NCI-H1417 treated with DMSO at 0.1 percent for 48 hours (cell line): ENCODE measurements at regions not wholly inside any gene's neighbourhood (a gene's known extent, or its start where the extent isn't known, plus 50 kb on each side); places are given as distances from the start of the nearest gene placed in this dataset.
A peak's percentile ranks its signal among the peaks of the same experiment; 100 is the strongest.

Experiments used
- DNase-seq: peaks from one replicate; lab custom pipeline; 2025; lab: John Stamatoyannopoulos, UW

GRCh38 chr17:72025113-72025512, 95.7 kb upstream of the SOX9 start:
- DNase-seq: no peak

GRCh38 chr17:72030067-72030899, 90.5 kb upstream of the SOX9 start:
- no peak for DNase-seq

GRCh38 chr17:72031219-72031884, 89.5 kb upstream of the SOX9 start:
- DNase-seq: no peak

- no peak for DNase-seq
These were observed 87.5 kb upstream of the SOX9 start for GRCh38 chr17:72033334-72033733.

GRCh38 chr17:72034000-72034399, 86.8 kb upstream of the SOX9 start:
- DNase-seq: no peak

GRCh38 chr17:72038427-72038826, 82.4 kb upstream of the SOX9 start:
- no peak for DNase-seq

- no peak for DNase-seq
These were observed 81.3 kb upstream of the SOX9 start for GRCh38 chr17:72039490-72039889.

GRCh38 chr17:72046178-72046577, 74.6 kb upstream of the SOX9 start:
- no peak for DNase-seq

GRCh38 chr17:72046643-72047612, 73.9 kb upstream of the SOX9 start:
- no peak for DNase-seq

GRCh38 chr17:72049914-72050313, 70.9 kb upstream of the SOX9 start:
- no peak for DNase-seq

- DNase-seq: no peak
These were observed 67.8 kb upstream of the SOX9 start for GRCh38 chr17:72053036-72053435.

- DNase-seq: no peak
These were observed 67.4 kb upstream of the SOX9 start for GRCh38 chr17:72053449-72053848.

GRCh38 chr17:72056155-72056554, 64.7 kb upstream of the SOX9 start:
- no peak for DNase-seq

- DNase-seq: no peak
These were observed 64.0 kb upstream of the SOX9 start for GRCh38 chr17:72056727-72057290.

- no peak for DNase-seq
These were observed 60.7 kb upstream of the SOX9 start for GRCh38 chr17:72060084-72060483.

- DNase-seq: no peak
These were observed 57.6 kb upstream of the SOX9 start for GRCh38 chr17:72063262-72063661.

GRCh38 chr17:72063756-72064450, 56.9 kb upstream of the SOX9 start:
- no peak for DNase-seq

GRCh38 chr17:72064606-72065193, 56.1 kb upstream of the SOX9 start:
- DNase-seq: no peak

- no peak for DNase-seq
These were observed 55.3 kb upstream of the SOX9 start for GRCh38 chr17:72065556-72065955.

- DNase-seq: no peak
These were observed 52.2 kb upstream of the SOX9 start for GRCh38 chr17:72068643-72069042.

- peak; percentile 21 for DNase-seq
These were observed 51.1 kb upstream of the SOX9 start for GRCh38 chr17:72069586-72070202.
